Neural cell (in vitro differentiated cells): ENCODE measurements at regions not wholly inside any gene's neighbourhood (a gene's known extent, or its start where the extent isn't known, plus 50 kb on each side); places are given as distances from the start of the nearest gene placed in this dataset.

ENCODE experiments used
- H2AFZ ChIP-seq: fragments of 200-600, 300-800 bp; sonication (generic), shearing (Covaris generic); 2 replicates; pipeline ENCODE4 v1.6.0; 2014; ENCODE audit warnings: low read depth, mild to moderate bottlenecking, antibody characterized with exemption, low read length, moderate library complexity
- H3F3A ChIP-seq: fragments of 200-600 bp; shearing (Covaris generic); 2 replicates; pipeline ENCODE4 v1.6.1; 2016; ENCODE audit warnings: mild to moderate bottlenecking, moderate library complexity, mixed read lengths, antibody characterized with exemption, low read length; ENCODE audit not compliant: insufficient read depth, poor library complexity, severe bottlenecking
- H3K27ac ChIP-seq: fragments of 200-600, 300-800 bp; sonication (generic), shearing (Covaris generic); 2 replicates; pipeline ENCODE4 v1.5.1; 2014; ENCODE audit warnings: mild to moderate bottlenecking, low read length, moderate library complexity
- H3K27me3 ChIP-seq: fragments of 300-800, 200-600 bp; sonication (generic), shearing (Covaris generic); 2 replicates; pipeline ENCODE4 v1.6.0; 2014; ENCODE audit warnings: mild to moderate bottlenecking, low read depth, low read length, moderate library complexity; ENCODE audit not compliant: insufficient read depth
- H3K36me3 ChIP-seq: fragments of 300-800, 200-600 bp; sonication (generic), shearing (Covaris generic); 2 replicates; pipeline ENCODE4 v1.5.1; 2014; ENCODE audit warnings: mild to moderate bottlenecking, antibody characterized with exemption, low read length, moderate library complexity; ENCODE audit not compliant: insufficient read depth
- H3K4me2 ChIP-seq: fragments of 300-800, 200-600 bp; sonication (generic), shearing (Covaris generic); 2 replicates; pipeline ENCODE4 v1.6.0; 2014; ENCODE audit warnings: mild to moderate bottlenecking, low read length
- H3K4me3 ChIP-seq: fragments of 300-800, 200-600 bp; sonication (generic), shearing (Covaris generic); 2 replicates; pipeline ENCODE4 v1.5.1; 2014; ENCODE audit warnings: mild to moderate bottlenecking, low read length, moderate library complexity
- H3K79me2 ChIP-seq: fragments of 200-600 bp; shearing (Covaris generic); replicated peaks from 2 replicates; pipeline ENCODE4 v1.6.0; 2014; ENCODE audit warnings: mild to moderate bottlenecking, low read length, moderate library complexity; ENCODE audit not compliant: insufficient read depth
- H3K9ac ChIP-seq: fragments of 300-800, 200-600 bp; sonication (generic), shearing (Covaris generic); 2 replicates; pipeline ENCODE4 v1.6.1; 2016; ENCODE audit warnings: mild to moderate bottlenecking, low read length, mixed read lengths
- H3K9me2 ChIP-seq: fragments of 200-600 bp; shearing (Covaris generic); 2 replicates; pipeline ENCODE4 v1.6.1; 2016; ENCODE audit warnings: mild to moderate bottlenecking, low read length, mixed read lengths; ENCODE audit not compliant: insufficient read depth
- H3K9me3 ChIP-seq: fragments of 200-600, 300-800 bp; sonication (generic), shearing (Covaris generic); 2 replicates; pipeline ENCODE4 v1.6.1; 2016; ENCODE audit warnings: mild to moderate bottlenecking, mixed run types, low read length, moderate library complexity, mixed read lengths
- H4K20me1 ChIP-seq: fragments of 200-600 bp; shearing (Covaris generic); 2 replicates; pipeline ENCODE4 v1.6.1; 2016; ENCODE audit warnings: mild to moderate bottlenecking, mixed run types; ENCODE audit not compliant: insufficient read depth
- CTCF ChIP-seq: fragments of 450-650 bp; IDR thresholded peaks from 2 replicates; pipeline ENCODE4 v1.5.1; 2014; ENCODE audit warnings: antibody characterized with exemption, mild to moderate bottlenecking, moderate library complexity; ENCODE audit not compliant: poor library complexity, severe bottlenecking
- EP300 ChIP-seq: fragments of 450-650 bp; conservative IDR thresholded peaks from 2 replicates; pipeline ENCODE4 v1.6.1; 2014; ENCODE audit warnings: antibody characterized with exemption, mild to moderate bottlenecking, moderate library complexity; ENCODE audit not compliant: poor library complexity, severe bottlenecking
- EZH2 ChIP-seq: fragments of 200-600, 300-800 bp; shearing (Covaris generic), sonication (generic); IDR thresholded peaks from 2 replicates; pipeline ENCODE4 v1.6.1; 2014; ENCODE audit warnings: antibody characterized with exemption, low read length, borderline replicate concordance, mild to moderate bottlenecking; ENCODE audit not compliant: insufficient read depth, poor library complexity, severe bottlenecking
- MXI1 ChIP-seq: fragments of 450-650 bp; conservative IDR thresholded peaks from 2 replicates; pipeline ENCODE4 v1.6.1; 2014; ENCODE audit warnings: antibody characterized with exemption, mild to moderate bottlenecking; ENCODE audit not compliant: poor library complexity, severe bottlenecking
- POLR2AphosphoS5 ChIP-seq: IDR thresholded peaks from 2 replicates; pipeline ENCODE4 v1.6.1; 2012
- RAD21 ChIP-seq: fragments of 450-650 bp; conservative IDR thresholded peaks from 2 replicates; pipeline ENCODE4 v1.6.1; 2014; ENCODE audit warnings: antibody characterized with exemption, mild to moderate bottlenecking, moderate library complexity
- SMC3 ChIP-seq: fragments of 450-650 bp; conservative IDR thresholded peaks from 2 replicates; pipeline ENCODE4 v1.6.1; 2014; ENCODE audit warnings: antibody characterized with exemption, mild to moderate bottlenecking, moderate library complexity; ENCODE audit not compliant: poor library complexity
- TAF1 ChIP-seq: IDR thresholded peaks from 2 replicates; pipeline ENCODE4 v1.6.1; 2012; ENCODE audit warnings: low read depth
- TF ChIP-seq, protein P1 (sequence below): IDR thresholded peaks from 2 replicates; pipeline ENCODE4 v1.6.1; 2012; ENCODE audit warnings: borderline replicate concordance

DNA sequence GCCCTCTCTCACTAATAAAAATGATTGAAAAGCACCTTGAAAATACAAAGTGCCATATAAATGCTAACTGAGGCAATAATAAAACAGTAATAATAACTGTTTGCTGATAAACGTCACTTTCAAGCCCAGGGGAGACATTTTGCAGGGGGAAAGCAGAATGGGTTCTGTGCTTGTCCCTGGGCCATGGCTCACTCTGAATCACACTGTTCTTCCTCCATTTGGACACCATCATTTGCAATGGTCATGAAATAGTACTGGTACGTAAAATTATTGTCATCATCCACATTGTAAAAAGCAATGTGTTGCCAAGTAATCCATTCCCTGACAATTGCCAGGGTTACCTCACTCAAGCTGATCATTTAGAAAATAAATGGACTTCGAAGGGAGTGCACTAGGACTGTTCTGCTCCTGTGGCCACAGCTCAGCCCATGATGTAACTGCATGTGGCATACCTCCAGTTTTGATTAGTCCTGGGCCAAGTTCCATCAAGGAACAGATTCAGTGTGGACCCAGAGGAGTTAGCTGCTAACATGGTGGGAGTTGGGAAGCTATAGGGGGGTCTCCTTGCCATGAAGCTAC is 508.8 kb upstream of the CELF4 start:
- no peak overlapping the region for H3K27ac ChIP-seq
- no peak overlapping the region for H3K4me2 ChIP-seq
- no peaks in the 10 kb centered on the region for H3F3A ChIP-seq
- no peak overlapping the region for H3K9ac ChIP-seq
- H3K9me3 ChIP-seq = no peaks in the 10 kb centered on the region
- no peaks in the 10 kb centered on the region for H3K79me2 ChIP-seq
- H4K20me1 ChIP-seq = no peaks in the 10 kb centered on the region
- H3K4me3 ChIP-seq = no peak overlapping the region
- no peaks in the 10 kb centered on the region for H3K36me3 ChIP-seq
- H3K27me3 ChIP-seq = no peaks in the 10 kb centered on the region
- H3K9me2 ChIP-seq = no peaks in the 10 kb centered on the region
- no peak overlapping the region for H2AFZ ChIP-seq
- no peak for TF ChIP-seq EP300

DNA sequence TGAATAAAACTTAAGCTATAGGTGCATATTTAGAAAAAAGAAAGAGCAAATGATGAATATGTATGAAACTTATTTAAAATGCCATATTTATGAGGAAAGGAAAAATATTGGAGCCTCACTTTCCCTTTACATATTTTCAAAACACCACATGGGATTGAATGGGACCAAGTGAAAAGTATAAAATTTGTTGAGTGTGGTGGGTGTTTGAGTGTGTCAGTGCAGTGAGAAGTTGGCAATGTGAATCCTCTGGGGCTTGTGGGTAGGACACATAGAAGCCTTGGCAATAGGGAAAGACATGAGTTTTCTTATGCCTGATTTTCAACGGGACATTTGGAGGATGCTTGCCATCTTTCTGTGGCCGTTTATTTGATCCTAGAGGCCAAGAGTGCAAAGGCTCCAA is 502.2 kb upstream of the CELF4 start:
- no peaks in the 10 kb centered on the region for H3F3A ChIP-seq
- no peaks in the 10 kb centered on the region for H4K20me1 ChIP-seq
- no peak for TF ChIP-seq MXI1
- no peak for TF ChIP-seq CTCF
- no peak for TF ChIP-seq POLR2AphosphoS5
- no peak for TF ChIP-seq TAF1
- no peak for TF ChIP-seq SMC3
- TF ChIP-seq RAD21 = no peak
- TF ChIP-seq EZH2 = no peak
- no peak for TF ChIP-seq EP300
- TF ChIP-seq, protein P1, sequence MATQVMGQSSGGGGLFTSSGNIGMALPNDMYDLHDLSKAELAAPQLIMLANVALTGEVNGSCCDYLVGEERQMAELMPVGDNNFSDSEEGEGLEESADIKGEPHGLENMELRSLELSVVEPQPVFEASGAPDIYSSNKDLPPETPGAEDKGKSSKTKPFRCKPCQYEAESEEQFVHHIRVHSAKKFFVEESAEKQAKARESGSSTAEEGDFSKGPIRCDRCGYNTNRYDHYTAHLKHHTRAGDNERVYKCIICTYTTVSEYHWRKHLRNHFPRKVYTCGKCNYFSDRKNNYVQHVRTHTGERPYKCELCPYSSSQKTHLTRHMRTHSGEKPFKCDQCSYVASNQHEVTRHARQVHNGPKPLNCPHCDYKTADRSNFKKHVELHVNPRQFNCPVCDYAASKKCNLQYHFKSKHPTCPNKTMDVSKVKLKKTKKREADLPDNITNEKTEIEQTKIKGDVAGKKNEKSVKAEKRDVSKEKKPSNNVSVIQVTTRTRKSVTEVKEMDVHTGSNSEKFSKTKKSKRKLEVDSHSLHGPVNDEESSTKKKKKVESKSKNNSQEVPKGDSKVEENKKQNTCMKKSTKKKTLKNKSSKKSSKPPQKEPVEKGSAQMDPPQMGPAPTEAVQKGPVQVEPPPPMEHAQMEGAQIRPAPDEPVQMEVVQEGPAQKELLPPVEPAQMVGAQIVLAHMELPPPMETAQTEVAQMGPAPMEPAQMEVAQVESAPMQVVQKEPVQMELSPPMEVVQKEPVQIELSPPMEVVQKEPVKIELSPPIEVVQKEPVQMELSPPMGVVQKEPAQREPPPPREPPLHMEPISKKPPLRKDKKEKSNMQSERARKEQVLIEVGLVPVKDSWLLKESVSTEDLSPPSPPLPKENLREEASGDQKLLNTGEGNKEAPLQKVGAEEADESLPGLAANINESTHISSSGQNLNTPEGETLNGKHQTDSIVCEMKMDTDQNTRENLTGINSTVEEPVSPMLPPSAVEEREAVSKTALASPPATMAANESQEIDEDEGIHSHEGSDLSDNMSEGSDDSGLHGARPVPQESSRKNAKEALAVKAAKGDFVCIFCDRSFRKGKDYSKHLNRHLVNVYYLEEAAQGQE = no peak
- no peaks in the 10 kb centered on the region for H3K36me3 ChIP-seq
- no peak overlapping the region for H2AFZ ChIP-seq
- H3K4me3 ChIP-seq = no peak overlapping the region
- H3K9me2 ChIP-seq = no peaks in the 10 kb centered on the region
- no peaks in the 10 kb centered on the region for H3K27me3 ChIP-seq
- no peak overlapping the region for H3K4me2 ChIP-seq
- no peak overlapping the region for H3K9ac ChIP-seq
- H3K27ac ChIP-seq = no peak overlapping the region
- H3K79me2 ChIP-seq = no peaks in the 10 kb centered on the region
- no peaks in the 10 kb centered on the region for H3K9me3 ChIP-seq

- no peaks in the 10 kb centered on the region for H4K20me1 ChIP-seq
- H3K9me3 ChIP-seq = no peaks in the 10 kb centered on the region
- no peak overlapping the region for H3K27ac ChIP-seq
- H3K27me3 ChIP-seq = no peaks in the 10 kb centered on the region
- no peak for TF ChIP-seq TAF1
- TF ChIP-seq, protein P1 = no peak
- TF ChIP-seq RAD21 = no peak
- TF ChIP-seq SMC3 = no peak
- no peak for TF ChIP-seq EZH2
- TF ChIP-seq POLR2AphosphoS5 = no peak
- no peak for TF ChIP-seq EP300
- TF ChIP-seq CTCF = no peak
- TF ChIP-seq MXI1 = no peak
- H3K79me2 ChIP-seq = no peaks in the 10 kb centered on the region
- no peaks in the 10 kb centered on the region for H3K36me3 ChIP-seq
- no peak overlapping the region for H3K4me2 ChIP-seq
- H3K4me3 ChIP-seq = no peak overlapping the region
- H3K9me2 ChIP-seq = no peaks in the 10 kb centered on the region
- H3F3A ChIP-seq = no peaks in the 10 kb centered on the region
- H3K9ac ChIP-seq = no peak overlapping the region
- H2AFZ ChIP-seq = no peak overlapping the region
Observed at GRCh38 chr18:38067086-38067485, 501.5 kb upstream of the CELF4 start.
